ENCODE measurements at regions not wholly inside any gene's neighbourhood (a gene's known extent, or its start where the extent isn't known, plus 50 kb on each side); places are given as distances from the start of the nearest gene placed in this dataset.

GRCh38 chr7:156230576-156230975 lies 410.0 kb upstream of the RNF32 start:
- Histone ChIP-seq H3K79me2 (ENCODE audit: insufficient read depth, low read length) (no peaks in the 10 kb centered on the region), H3K27ac (ENCODE audit: low read depth, low read length) (no peak overlapping the region), H4K20me1 (ENCODE audit: low read depth, low read length) (no peaks in the 10 kb centered on the region), H3K36me3 (ENCODE audit: low read length) (no peaks in the 10 kb centered on the region), H3F3A (ENCODE audit: insufficient read depth) (no peaks in the 10 kb centered on the region), H3K4me2 (ENCODE audit: low read depth, low read length, poor library complexity, severe bottlenecking) (no peak overlapping the region), H3K9me2 (replicated peaks; ENCODE audit: insufficient read depth, low read length) (no peaks in the 10 kb centered on the region), H3K9me3 (ENCODE audit: insufficient read depth, low read length) (no peaks in the 10 kb centered on the region), H3K4me3 (ENCODE audit: insufficient read depth, low read length, poor library complexity, severe bottlenecking) (no peak overlapping the region), H3K27me3 (ENCODE audit: low read length) (no peaks in the 10 kb centered on the region), H3K9ac (ENCODE audit: low read length) (no peak overlapping the region), H2AFZ (ENCODE audit: low read depth, low read length, severe bottlenecking) (no peak overlapping the region)
- TF ChIP-seq CTCF (IDR thresholded peaks at IDR 0.05; ENCODE audit: insufficient read depth, low read length, poor library complexity, severe bottlenecking) (no peak), EZH2phosphoT487 (conservative IDR thresholded peaks at IDR 0.05; ENCODE audit: low read length) (no peak)

- Histone ChIP-seq H3F3A (ENCODE audit: insufficient read depth) (no peaks in the 10 kb centered on the region), H3K79me2 (ENCODE audit: insufficient read depth, low read length) (no peaks in the 10 kb centered on the region), H3K9ac (ENCODE audit: low read length) (no peak overlapping the region), H3K9me3 (ENCODE audit: insufficient read depth, low read length) (no peaks in the 10 kb centered on the region), H3K4me3 (ENCODE audit: insufficient read depth, low read length, poor library complexity, severe bottlenecking) (no peak overlapping the region), H3K27me3 (ENCODE audit: low read length) (no peaks in the 10 kb centered on the region), H3K4me2 (ENCODE audit: low read depth, low read length, poor library complexity, severe bottlenecking) (no peak overlapping the region), H3K9me2 (replicated peaks; ENCODE audit: insufficient read depth, low read length) (no peaks in the 10 kb centered on the region), H4K20me1 (ENCODE audit: low read depth, low read length) (no peaks in the 10 kb centered on the region), H2AFZ (ENCODE audit: low read depth, low read length, severe bottlenecking) (no peak overlapping the region), H3K27ac (ENCODE audit: low read depth, low read length) (no peak overlapping the region), H3K36me3 (ENCODE audit: low read length) (no peaks in the 10 kb centered on the region)
- TF ChIP-seq EZH2phosphoT487 (conservative IDR thresholded peaks at IDR 0.05; ENCODE audit: low read length): no peak
- TF ChIP-seq CTCF (IDR thresholded peaks at IDR 0.05; ENCODE audit: insufficient read depth, low read length, poor library complexity, severe bottlenecking): no peak
Observed at GRCh38 chr7:156224833-156225225, 412.6 kb upstream of the SHH start.

- no peak overlapping the region for H3K4me2 ChIP-seq (ENCODE audit: low read depth, low read length, poor library complexity, severe bottlenecking)
- no peak overlapping the region for H3K27ac ChIP-seq (ENCODE audit: low read depth, low read length)
- H3K79me2 ChIP-seq (ENCODE audit: insufficient read depth, low read length): no peaks in the 10 kb centered on the region
- H3K36me3 ChIP-seq (ENCODE audit: low read length): no peaks in the 10 kb centered on the region
- no peaks in the 10 kb centered on the region for H3K9me3 ChIP-seq (ENCODE audit: insufficient read depth, low read length)
- no peaks in the 10 kb centered on the region for H4K20me1 ChIP-seq (ENCODE audit: low read depth, low read length)
- H3F3A ChIP-seq (ENCODE audit: insufficient read depth): no peaks in the 10 kb centered on the region
- TF ChIP-seq EZH2phosphoT487 (conservative IDR thresholded peaks at IDR 0.05; ENCODE audit: low read length): no peak
- TF ChIP-seq CTCF (IDR thresholded peaks at IDR 0.05; ENCODE audit: insufficient read depth, low read length, poor library complexity, severe bottlenecking): no peak
- no peak overlapping the region for H3K9ac ChIP-seq (ENCODE audit: low read length)
- no peaks in the 10 kb centered on the region for H3K27me3 ChIP-seq (ENCODE audit: low read length)
- no peak overlapping the region for H2AFZ ChIP-seq (ENCODE audit: low read depth, low read length, severe bottlenecking)
- no peak overlapping the region for H3K4me3 ChIP-seq (ENCODE audit: insufficient read depth, low read length, poor library complexity, severe bottlenecking)
- H3K9me2 ChIP-seq (replicated peaks; ENCODE audit: insufficient read depth, low read length): no peaks in the 10 kb centered on the region
Observed at GRCh38 chr7:156223935-156224832, 411.9 kb upstream of the SHH start.
